Osteoblast (primary cell): ENCODE measurements at regions not wholly inside any gene's neighbourhood (a gene's known extent, or its start where the extent isn't known, plus 50 kb on each side); places are given as distances from the start of the nearest gene placed in this dataset.
"Not testable (repeated sequence)": the region's sequence is repeated elsewhere in the genome, so short reads cannot be mapped to it uniquely, and the experiment has no call there.

Source experiments
- DNase-seq: peaks from one replicate; pipeline ENCODE4 v3.0.0; 2011; ENCODE audit warnings: low spot score, mixed read lengths; ENCODE audit not compliant: insufficient read length; ENCODE audit errors: missing footprints
- H2AFZ ChIP-seq: 2 replicates; pipeline ENCODE4 v1.6.0; 2011; ENCODE audit warnings: mild to moderate bottlenecking, low read length
- H3K27ac ChIP-seq: 2 replicates; pipeline ENCODE4 v1.5.1; 2011; ENCODE audit warnings: mild to moderate bottlenecking, low read depth, low read length, moderate library complexity
- H3K27me3 ChIP-seq: 2 replicates; pipeline ENCODE4 v1.6.0; 2012; ENCODE audit warnings: mild to moderate bottlenecking, control low read depth, inconsistent platforms, low read length, moderate library complexity; ENCODE audit not compliant: insufficient read depth
- H3K36me3 ChIP-seq: 2 replicates; pipeline ENCODE4 v1.5.1; 2011; ENCODE audit warnings: mild to moderate bottlenecking, low read length, control low read depth, moderate library complexity; ENCODE audit not compliant: insufficient read depth
- H3K4me1 ChIP-seq: 2 replicates; pipeline ENCODE4 v1.5.1; 2011; ENCODE audit warnings: mild to moderate bottlenecking, low read length, control low read depth, moderate library complexity; ENCODE audit not compliant: insufficient read depth
- H3K4me2 ChIP-seq: 2 replicates; pipeline ENCODE4 v1.6.0; 2011; ENCODE audit warnings: mild to moderate bottlenecking, low read length; ENCODE audit not compliant: insufficient read depth
- H3K4me3 ChIP-seq: fragments of 200-600 bp; sonication (generic); 3 replicates; pipeline ENCODE4 v1.5.1; 2012; ENCODE audit warnings: mild to moderate bottlenecking, low read length, inconsistent platforms; ENCODE audit not compliant: insufficient read depth
- H3K79me2 ChIP-seq: 2 replicates; pipeline ENCODE4 v1.6.0; 2012; ENCODE audit warnings: mild to moderate bottlenecking, low read length, control low read depth, inconsistent platforms; ENCODE audit not compliant: insufficient read depth
- H3K9me3 ChIP-seq: 2 replicates; pipeline ENCODE4 v1.5.1; 2011; ENCODE audit warnings: low read depth, low read length, control low read depth
- H4K20me1 ChIP-seq: 2 replicates; pipeline ENCODE4 v1.6.0; 2012; ENCODE audit warnings: mild to moderate bottlenecking, low read length, control low read depth; ENCODE audit not compliant: insufficient read depth
- CTCF ChIP-seq: IDR thresholded peaks from 2 replicates; pipeline ENCODE4 v1.5.1; 2011; ENCODE audit warnings: mild to moderate bottlenecking, low read depth, low read length, moderate library complexity; ENCODE audit errors: extremely low read depth

- H3K27me3 ChIP-seq, result no peaks in the 10 kb centered on the region
- no peak for TF ChIP-seq CTCF
- H3K4me3 ChIP-seq, result no peak overlapping the region
- no peak overlapping the region for H3K4me2 ChIP-seq
- no peaks in the 10 kb centered on the region for H3K36me3 ChIP-seq
- H4K20me1 ChIP-seq, result no peaks in the 10 kb centered on the region
- no peak for DNase-seq
- H3K4me1 ChIP-seq, result no peaks in the 10 kb centered on the region
- H3K9me3 ChIP-seq, result peaks cover 2% of the 10 kb centered on the region
- no peak overlapping the region for H3K27ac ChIP-seq
- H3K79me2 ChIP-seq, result no peaks in the 10 kb centered on the region
- H2AFZ ChIP-seq, result no peak overlapping the region
Observed at GRCh38 chr12:17020765-17021164, 414.8 kb upstream of the LMO3 start.

GRCh38 chr12:17017402-17017801 is 411.4 kb upstream of the LMO3 start:
- TF ChIP-seq CTCF, result no peak
- Histone ChIP-seq H3K4me3 (no peak overlapping the region), H3K4me2 (no peak overlapping the region), H3K9me3 (peaks cover 5% of the 10 kb centered on the region), H3K36me3 (no peaks in the 10 kb centered on the region), H3K79me2 (no peaks in the 10 kb centered on the region), H3K27ac (no peak overlapping the region), H3K27me3 (no peaks in the 10 kb centered on the region), H4K20me1 (no peaks in the 10 kb centered on the region), H2AFZ (no peak overlapping the region), H3K4me1 (no peaks in the 10 kb centered on the region)
- DNase-seq, result no peak

GRCh38 chr12:17016116-17016864 is 410.3 kb upstream of the LMO3 start:
- no peak overlapping the region for H3K27ac ChIP-seq
- H3K4me1 ChIP-seq, result no peaks in the 10 kb centered on the region
- no peak for DNase-seq
- TF ChIP-seq CTCF, result no peak
- no peak overlapping the region for H2AFZ ChIP-seq
- H4K20me1 ChIP-seq, result no peaks in the 10 kb centered on the region
- no peaks in the 10 kb centered on the region for H3K27me3 ChIP-seq
- H3K79me2 ChIP-seq, result no peaks in the 10 kb centered on the region
- no peak overlapping the region for H3K4me3 ChIP-seq
- H3K36me3 ChIP-seq, result no peaks in the 10 kb centered on the region
- peaks cover 5% of the 10 kb centered on the region for H3K9me3 ChIP-seq
- no peak overlapping the region for H3K4me2 ChIP-seq

DNA sequence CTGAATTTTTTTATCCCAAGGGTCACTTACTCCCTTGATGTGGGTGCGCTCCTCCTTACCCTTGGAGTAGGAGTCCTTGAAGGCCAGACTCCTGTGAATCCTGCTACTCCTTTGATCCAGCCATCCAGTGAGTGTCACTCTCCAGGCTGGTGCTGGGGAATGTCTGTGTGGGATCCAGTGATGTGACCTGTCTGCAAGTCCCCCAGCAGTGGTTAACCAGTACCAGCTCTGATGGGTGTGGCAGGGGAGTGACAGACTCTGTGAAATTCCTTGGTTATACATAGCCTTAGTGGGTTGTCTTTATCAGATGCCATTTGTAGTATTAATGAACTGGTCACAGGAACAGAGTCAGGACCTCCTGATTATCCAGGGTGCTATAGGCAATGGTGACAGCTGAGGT is 409.5 kb upstream of the LMO3 start:
- Histone ChIP-seq H3K79me2 (no peaks in the 10 kb centered on the region), H2AFZ (no peak overlapping the region), H3K9me3 (peaks cover 5% of the 10 kb centered on the region), H3K4me2 (no peak overlapping the region), H3K4me3 (no peak overlapping the region), H4K20me1 (no peaks in the 10 kb centered on the region), H3K4me1 (no peaks in the 10 kb centered on the region), H3K27me3 (no peaks in the 10 kb centered on the region), H3K36me3 (no peaks in the 10 kb centered on the region), H3K27ac (no peak overlapping the region)
- no peak for TF ChIP-seq CTCF
- DNase-seq, result no peak

GRCh38 chr12:17007442-17008040 is 401.6 kb upstream of the LMO3 start:
- H3K4me2 ChIP-seq, H3K4me1 ChIP-seq, H3K9me3 ChIP-seq, DNase-seq, H3K4me3 ChIP-seq, H3K27me3 ChIP-seq, H3K36me3 ChIP-seq, H3K79me2 ChIP-seq, H4K20me1 ChIP-seq, H3K27ac ChIP-seq, H2AFZ ChIP-seq: not testable (repeated sequence)

DNA sequence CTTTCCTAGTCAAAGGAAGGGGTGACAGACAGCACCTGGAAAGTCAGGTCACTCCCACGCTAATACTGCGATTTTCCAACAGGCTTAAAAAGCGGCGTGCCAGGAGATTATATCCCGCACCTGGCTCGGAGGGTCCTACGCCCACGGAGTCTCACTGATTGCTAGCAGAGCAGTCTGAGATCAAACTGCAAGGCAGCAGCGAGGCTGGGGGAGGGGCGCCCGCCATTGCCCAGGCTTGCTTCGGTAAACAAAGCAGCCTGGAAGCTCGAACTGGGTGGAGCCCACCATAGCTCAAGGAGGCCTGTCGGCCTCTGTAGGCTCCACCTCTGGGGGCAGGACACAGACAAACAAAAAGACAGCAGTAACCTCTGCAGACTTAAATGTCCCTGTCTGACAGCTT is 392.6 kb upstream of the LMO3 start:
- H3K36me3 ChIP-seq, H3K4me3 ChIP-seq, H3K9me3 ChIP-seq, H3K27me3 ChIP-seq, H3K27ac ChIP-seq, H3K79me2 ChIP-seq, H4K20me1 ChIP-seq, H3K4me1 ChIP-seq, DNase-seq, H2AFZ ChIP-seq, H3K4me2 ChIP-seq: not testable (repeated sequence)
